HG02938 (cell line): ENCODE measurements at regions not wholly inside any gene's neighbourhood (a gene's known extent, or its start where the extent isn't known, plus 50 kb on each side); places are given as distances from the start of the nearest gene placed in this dataset.

ENCODE experiments used
- ATAC-seq: cut with Tn5 transposase; IDR thresholded peaks from one replicate; pipeline ENCODE4 v1.9.1; 2021; ENCODE audit warnings: mild to moderate bottlenecking, moderate library complexity; ENCODE audit not compliant: unreplicated experiment

DNA sequence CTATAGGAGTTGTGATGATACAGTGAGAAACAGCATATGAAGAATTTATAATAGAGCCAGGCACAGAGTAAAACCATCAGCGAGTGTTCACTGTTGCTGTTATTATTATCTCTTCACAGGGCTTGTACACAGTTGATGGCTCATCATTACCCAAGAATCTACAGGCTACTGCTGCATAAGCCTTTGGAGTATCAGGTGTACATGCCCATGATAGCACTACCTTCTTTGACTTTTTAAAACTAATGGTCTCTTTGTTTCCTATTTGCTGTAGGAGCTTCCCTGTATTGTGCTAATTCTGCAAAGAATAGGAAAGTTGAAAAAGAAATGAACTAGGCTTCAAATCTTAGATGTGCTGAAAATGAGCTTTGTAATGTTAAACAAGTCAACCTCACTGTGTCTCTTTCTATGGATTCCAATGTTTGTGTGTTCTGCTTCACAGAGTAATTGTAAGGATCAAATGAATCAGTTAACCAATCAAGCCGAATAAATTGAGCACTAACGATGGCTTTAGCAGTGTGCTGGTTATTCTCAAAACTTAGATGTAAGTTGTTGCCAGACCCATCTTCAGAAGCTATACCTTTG is 138.8 kb downstream of the TUSC7 start:
- no peak for ATAC-seq

DNA sequence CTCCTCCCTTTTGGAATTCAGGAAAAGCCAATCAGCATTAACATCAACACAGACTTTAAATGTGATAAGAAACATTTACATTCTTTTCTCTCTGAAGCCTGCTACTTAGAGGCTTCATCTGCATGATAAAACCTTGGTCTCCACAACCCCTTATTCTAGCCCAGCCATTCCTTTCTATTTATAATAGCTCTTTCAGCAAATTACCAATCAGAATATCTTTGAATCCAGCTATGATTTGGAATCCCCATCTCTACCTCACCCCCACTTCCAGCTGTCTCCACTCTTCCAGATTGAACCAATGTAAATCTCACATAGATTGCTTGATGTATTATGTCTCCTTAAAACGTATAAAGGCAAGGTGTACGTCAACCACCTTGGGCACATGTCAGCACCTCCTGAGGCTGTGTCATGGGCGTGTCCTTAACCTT is 139.7 kb downstream of the TUSC7 start:
- no peak for ATAC-seq

DNA sequence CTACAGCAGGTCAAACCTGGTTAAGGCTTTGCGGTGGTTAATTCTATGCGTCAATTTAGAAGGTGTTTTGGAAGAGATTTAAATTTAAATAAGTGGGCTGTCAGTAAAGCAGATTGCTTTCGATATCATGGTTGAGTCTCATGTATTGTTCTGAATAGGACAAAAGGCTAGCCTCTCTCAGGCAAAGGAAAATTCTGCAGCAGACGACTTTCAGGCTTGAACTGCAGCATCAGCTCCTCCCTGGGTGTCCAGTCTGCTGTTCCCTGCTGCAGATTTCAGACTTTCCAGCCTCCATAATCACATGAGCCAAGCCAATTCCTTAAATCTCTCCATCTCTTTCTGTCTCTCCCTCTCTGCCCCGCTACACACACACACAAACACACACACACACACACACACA is 143.2 kb downstream of the TUSC7 start:
- no peak for ATAC-seq

DNA sequence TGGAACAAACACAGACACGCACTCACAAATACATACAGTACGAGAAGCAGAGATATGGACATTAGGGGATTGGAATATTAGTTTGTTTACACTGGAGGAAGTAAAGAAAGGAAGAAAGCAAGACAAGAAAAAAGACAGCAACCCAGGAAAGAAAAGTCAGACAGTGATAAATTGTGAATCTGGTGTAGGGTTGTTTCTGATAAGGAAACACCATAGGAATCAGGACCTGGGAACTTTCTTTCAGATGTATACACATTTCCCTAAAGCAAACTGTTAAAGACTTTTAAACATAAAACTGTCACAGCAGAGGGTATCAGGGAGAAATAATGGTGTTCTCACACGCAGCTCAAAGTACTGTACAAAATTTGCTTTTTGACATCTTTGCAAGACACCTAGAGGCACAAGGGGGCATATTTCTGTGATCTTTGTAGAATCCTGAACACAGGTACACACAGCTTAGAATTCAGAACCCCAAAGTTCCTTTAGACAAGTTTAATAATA is 153.7 kb downstream of the TUSC7 start:
- ATAC-seq = no peak

DNA sequence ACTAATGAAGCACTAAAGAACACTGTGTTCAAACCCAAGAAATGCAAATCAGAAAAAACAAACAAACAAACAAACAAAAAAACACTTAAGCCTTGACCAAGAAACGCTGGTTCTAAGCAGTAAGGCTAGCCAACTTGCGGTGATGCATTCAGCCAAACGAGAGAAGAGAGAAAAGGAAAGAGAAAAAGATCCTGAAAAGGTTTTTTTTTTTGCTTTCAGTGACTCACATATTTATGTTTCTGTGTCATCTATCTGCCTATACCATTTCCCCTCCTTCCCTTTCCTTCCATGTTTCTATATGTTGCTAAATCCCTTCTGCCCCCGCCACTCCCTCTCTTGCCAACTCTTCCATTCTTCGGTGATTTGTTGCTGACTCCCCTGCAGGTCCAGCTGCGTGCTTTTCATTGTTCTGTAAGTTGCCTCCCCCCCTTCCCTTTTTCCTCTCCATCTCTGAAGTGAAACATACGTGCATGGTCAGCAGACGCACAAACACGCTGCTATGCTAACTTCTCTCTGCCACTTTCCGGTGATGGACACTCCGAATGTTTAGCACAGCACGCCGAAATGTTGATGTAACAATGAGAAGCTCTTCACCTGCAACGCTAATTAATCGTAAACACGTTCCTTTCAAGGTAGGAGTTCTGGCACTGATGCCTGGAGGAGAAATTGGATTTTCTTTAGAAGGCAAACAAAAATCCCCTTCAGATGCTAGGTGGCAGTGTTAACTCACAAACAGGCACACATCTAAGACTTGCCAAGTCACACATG is 154.4 kb downstream of the TUSC7 start:
- peak; percentile 55 for ATAC-seq

DNA sequence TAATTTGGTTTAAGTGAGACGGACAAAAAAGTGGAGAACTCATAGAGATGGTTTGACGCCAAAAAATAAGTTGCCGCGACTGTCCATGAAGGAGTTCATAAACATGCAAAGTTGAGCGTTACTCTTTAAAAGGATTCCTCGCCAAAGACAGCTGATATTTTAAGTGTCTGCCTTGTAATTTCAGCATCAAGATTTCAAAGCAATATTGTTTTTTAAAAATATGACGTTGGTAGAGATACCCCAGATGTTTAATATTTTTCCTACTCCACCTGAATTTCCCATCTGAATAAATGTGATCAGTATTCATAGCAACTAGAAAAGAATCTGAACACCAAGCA is 155.0 kb downstream of the TUSC7 start:
- ATAC-seq = no peak

DNA sequence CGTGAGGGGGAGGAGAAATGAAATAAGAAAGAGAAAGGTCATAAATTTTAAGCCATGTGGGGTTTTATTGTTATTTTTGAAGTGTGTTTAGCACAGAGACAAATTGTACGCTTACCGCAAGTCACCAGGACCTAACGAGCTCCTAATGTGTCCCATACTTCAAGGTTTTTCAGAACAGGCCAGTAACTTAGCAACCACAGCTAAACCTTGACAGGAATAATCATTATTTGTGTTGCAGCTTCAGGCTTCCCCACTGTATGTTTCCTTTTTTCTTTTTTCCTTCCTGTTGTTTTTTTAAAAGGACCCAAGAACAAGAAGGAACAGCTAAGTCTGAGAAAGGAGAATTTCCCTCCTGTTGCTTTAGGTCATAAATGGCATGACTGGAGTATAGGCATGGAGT is 160.8 kb downstream of the TUSC7 start:
- no peak for ATAC-seq

DNA sequence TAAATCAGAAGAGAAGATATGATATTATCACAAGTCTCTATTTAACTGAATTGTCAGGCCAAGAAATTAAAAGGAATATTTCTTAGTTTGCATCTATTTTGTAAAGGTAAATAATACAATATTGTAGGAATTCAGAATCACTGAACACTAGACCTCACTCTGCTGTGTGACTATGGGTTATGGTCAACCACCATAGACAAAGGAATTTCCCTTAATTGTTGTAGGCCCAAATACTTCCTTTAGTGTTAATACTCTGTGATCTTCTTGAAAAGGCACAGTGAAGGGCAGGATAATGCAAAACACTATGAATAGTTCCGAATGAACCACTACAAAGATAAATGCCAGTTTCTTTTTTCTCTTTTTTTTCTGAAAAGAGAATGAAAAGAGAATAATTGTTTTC is 162.3 kb downstream of the TUSC7 start:
- ATAC-seq = no peak

DNA sequence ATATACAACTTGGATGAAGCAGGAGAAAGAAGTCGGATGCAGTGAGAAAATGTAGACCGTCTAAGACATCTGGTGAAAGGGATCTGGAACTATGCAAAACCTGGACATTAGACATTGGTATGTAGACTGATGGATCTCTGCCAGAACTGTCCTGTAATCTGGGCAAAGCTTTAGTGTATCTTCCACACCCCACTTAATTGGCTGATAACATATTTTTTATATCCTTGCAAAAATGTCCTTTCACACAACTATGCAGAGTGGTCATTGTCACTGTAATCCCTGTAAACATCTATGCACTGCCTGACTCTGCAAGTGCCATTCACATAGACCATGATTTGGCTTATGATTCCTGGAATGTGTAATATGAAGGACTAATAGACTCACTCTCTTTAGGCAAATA is 163.1 kb downstream of the TUSC7 start:
- no peak for ATAC-seq

DNA sequence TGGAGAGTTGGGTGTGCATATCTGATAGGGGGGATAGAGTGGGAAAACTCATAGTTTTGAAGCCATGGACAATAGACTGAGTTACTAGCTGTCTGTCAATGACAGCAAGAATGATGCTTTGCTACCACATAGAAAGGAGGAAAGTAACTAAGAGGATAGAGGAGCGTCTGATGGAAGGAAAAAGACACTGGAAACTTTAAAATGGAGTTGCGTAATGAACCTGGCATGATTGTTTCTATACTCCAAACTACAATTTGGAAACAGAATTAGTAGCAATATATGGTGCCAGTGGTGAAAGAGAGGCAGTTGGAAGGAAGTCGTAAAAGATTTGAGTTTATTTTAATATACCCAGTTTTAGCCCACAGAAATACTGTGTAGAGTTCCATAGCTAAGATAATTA is 163.6 kb downstream of the TUSC7 start:
- no peak for ATAC-seq

DNA sequence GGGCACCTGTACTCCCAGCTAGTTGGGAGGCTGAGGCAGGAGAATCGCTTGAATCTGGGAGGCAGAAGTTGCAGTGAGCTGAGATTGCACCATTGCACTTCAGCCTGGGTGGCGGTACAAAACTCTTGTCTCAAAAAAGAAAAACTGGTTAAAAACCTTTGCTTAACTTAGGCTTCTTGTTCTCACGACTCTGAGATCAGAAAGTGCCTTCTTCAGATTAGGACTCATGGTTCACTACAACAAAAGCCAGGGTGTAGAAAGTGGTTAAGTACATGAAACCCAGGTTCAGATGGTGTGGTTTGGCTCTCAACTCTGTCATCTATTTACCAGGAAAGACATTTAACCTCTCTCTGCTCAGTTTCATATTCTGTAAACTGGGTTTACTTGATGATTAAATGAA is 168.4 kb downstream of the TUSC7 start:
- peak; percentile 95 for ATAC-seq

DNA sequence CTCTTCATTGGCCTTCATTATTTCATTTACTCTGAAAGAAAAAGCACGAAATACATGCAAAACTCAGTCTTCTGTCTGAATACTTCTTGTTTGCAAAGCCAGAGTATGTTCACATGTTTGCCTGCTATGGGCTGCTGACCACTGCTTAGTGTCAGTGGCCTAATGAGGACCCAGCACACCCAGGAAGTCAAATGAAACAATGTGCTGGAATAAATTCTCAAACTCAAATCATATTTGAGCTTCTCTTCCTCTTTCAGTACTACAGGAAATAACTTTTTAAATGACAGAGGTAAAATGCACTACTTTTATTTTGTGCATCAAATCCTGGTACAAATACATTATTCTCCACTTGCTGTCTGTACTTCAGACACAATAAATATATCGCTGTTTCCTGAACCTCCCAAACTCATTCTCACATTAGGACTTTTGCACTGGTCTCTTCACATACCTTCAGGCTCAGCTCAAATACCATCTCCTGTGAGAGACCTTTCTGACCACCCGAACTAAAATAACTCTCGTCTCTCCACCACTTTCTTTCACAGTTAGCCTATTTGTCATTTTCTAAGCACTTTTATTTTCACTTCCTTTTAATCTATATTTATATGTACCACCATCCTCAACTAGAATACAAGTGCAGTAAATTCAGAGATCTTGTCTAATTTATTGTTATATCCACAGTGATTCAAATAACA is 176.8 kb downstream of the TUSC7 start:
- peak; percentile 96 for ATAC-seq

DNA sequence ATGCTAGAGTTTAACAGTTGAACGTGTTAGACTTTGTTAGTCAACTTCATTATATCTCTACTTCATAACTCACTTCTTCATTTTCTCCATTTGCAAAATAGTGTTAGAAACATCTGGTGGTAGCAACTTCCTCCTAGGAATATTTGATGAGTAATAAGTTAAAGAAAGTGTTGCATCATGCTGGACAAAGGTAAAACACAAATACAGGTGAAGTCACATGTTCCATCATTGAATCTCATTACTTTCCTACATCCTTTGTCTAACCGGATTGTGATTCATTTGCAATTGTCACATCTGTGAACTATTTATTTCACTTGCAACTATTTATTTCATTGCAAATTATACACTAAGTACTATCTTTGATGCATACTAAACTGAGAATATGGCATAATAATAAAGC is 186.5 kb downstream of the TUSC7 start:
- ATAC-seq = no peak

DNA sequence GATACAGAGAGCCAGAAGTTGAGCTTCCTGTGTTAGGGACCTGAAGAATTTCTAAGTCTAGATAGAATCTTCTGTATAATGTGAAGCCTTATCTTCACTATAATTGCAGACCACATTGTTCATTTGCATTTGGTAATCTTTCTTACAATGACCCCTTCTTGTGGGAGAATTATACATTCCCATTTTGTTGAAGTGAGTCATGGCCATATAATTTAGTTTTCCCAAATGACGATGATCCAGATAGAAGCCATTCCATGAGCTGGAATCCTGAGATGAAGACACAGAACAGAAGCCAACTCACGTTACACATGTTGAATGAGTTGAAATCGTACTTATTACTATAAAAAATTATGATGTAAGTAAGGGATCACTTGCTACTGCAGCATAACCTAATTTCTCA is 187.8 kb downstream of the TUSC7 start:
- no peak for ATAC-seq

DNA sequence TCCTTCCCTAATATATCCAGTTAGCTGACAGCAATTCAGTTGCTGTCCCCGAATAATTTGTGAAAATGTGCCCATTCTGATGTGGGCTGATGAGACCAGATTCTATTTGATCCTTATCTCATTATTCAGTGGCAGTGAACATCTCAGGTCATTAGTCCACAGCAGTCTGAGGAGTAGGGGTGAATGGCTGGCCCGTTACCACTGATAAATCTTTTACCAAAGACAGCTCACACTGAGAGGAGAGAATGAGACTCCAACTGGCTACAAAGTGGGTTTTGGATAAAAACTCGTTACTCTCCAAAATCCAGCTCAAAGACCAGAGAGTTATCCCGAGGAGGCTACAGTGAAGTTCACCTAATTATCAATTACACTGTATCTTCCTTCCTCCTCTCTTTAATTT is 189.7 kb downstream of the TUSC7 start:
- no peak for ATAC-seq

DNA sequence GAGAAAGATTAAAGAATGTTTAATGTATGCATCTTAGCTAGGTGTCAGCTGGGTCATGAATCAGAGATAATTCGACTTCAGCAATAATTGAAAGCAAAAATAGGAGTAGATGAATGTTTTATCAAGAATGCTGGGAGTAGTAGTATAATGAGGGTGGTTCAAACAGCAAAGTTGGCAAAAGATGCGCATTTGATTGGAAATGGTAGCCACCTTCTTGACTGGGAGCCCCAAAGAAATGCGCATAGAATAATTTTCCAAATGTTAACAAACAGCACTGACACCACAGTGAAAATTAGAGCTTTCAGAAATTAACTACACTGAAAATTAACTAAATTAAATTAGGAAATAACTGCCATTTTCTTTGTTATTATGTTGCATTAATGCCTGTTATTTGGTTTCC is 195.8 kb downstream of the TUSC7 start:
- no peak for ATAC-seq

DNA sequence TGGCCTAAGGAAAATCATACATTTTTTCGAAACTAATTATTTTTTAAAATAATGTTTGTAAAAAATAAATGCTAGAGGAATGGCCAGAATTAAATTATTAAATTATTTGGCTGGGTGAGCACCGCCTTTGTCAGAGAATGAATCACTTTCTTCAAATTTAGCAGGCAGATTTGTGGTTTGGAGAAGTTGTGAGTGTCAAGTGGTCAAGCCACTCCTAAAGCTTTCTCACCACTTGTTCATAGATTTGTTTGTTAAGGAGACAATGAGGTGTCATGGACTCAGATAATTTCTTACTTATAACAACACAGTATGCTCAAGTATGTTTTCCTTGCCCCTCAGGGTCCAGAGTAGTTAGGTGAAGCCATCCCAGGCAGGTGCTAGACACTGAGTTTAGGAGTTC is 196.2 kb downstream of the TUSC7 start:
- no peak for ATAC-seq

DNA sequence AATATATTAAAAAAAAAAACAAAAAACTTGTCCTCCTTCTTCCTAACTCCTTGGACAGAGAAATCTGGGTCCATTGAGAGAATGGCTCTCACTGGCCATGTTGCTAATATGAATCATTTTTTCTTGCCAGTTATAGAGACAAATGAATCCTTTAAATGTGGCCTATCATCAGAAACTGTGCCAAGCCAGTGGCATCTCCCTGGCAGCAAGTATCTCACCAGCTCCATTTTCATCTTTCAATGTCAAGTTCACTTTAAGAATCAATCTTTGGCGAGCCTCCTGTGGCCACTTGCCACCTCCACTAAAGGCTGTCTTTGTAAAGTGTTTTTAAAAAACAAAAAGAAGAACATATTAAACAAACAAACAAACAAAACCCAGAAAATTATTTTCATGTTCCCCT is 202.5 kb downstream of the TUSC7 start:
- no peak for ATAC-seq

DNA sequence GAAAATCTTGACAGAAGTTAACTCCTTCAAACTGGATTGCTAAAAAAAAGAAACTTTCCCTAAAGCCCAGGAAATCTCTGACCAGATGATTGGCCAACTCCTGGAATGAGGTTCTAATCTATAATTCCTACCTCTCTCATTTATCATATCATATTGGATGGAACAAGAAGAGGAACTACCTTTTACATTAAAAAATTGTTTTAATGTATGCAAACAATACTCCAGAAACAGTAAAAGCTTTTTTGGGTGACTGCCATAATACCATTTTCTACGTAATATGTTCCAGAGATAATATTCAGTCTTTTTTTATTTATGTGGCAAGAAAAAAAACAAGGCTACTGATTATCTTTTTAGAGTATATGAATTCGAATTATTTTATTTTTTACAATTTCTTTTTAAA is 204.4 kb downstream of the TUSC7 start:
- no peak for ATAC-seq

DNA sequence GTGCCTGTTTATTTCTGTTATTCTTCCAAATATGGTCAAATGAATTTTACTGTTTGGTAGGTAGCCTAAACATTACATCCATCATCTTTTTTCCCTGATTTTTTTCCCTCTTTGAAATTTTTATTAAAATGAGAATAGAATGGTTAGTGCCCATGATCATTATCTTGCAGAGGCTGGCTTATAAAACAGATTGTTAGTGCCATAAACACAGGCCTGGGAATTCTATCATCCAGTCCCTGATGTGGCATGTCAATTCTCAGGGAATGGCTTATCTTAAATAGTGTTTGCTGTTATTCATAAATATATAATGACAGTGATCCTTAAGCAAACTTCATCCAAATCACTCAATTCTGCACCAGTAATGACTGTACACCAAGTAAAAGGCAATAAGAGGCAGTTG is 207.3 kb downstream of the TUSC7 start:
- no peak for ATAC-seq

DNA sequence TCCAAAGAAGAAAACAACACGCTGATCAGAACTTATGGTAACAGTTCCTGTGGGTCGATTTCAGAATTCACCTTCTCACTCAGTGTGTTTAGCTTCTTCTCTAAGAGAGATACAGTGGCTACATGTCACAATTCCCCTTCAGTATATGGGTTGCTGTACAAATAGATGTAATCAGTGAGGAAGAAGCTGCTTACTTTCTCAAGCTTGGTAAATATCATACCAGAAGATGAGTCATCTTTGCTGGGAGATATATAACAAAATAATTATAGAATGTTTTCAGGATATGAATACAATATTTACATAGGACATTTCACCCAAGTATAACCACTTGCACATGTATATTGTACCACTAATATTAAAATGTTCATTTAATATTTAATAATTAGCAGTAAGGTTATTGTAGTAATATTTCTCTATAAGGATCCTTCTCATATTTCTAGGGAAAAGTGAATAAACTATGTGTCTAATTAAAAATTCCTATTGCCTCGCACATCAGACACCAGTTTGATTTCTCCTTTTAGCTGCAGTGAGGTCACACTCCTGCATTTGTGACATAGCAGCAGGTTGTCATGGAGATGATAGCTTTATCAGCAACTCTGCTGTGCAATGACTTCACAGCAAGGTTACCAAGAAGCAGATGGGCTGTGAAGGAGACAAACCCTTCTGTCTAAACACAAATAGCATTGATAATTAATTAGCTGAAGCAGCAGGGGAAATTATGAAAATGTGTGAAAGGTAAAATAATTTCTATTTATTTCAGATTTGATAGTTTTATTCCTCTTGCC is 211.4 kb downstream of the TUSC7 start:
- ATAC-seq = no peak
